GM12892 (cell line): ENCODE measurements at regions not wholly inside any gene's neighbourhood (a gene's known extent, or its start where the extent isn't known, plus 50 kb on each side); places are given as distances from the start of the nearest gene placed in this dataset.

Experiments used
- POLR2A ChIP-seq: IDR thresholded peaks from 2 replicates; pipeline ENCODE4 v1.6.1; 2011; ENCODE audit warnings: low read depth, low read length, control low read depth
- POLR2AphosphoS5 ChIP-seq: IDR thresholded peaks from 2 replicates; pipeline ENCODE4 v1.6.1; 2011; ENCODE audit warnings: low read depth, low read length, control low read depth

- TF ChIP-seq POLR2AphosphoS5 (no peak), POLR2A (no peak)
Observed at GRCh38 chr12:5099136-5099535, 55.5 kb downstream of the KCNA5 start.
